Omental fat pad (tissue), 3 donors: ENCODE measurements at regions not wholly inside any gene's neighbourhood (a gene's known extent, or its start where the extent isn't known, plus 50 kb on each side); places are given as distances from the start of the nearest gene placed in this dataset.
"Not testable (repeated sequence)": the region's sequence is repeated elsewhere in the genome, so short reads cannot be mapped to it uniquely, and the experiment has no call there.

Experiments
- ATAC-seq: fragments of 150-250 bp; one replicate; pipeline ENCODE4 v1.9.1; 2016; ENCODE audit warnings: mild to moderate bottlenecking, moderate library complexity; ENCODE audit not compliant: low FRiP score
- DNase-seq: peaks from one replicate; pipeline ENCODE4 v3.0.0-alpha.2; 2019; ENCODE audit warnings: low spot score
- TF ChIP-seq, protein P1 (sequence below), 3 donors: fragments of 450-650 bp; IDR thresholded peaks; one replicate each; pipeline ENCODE4 v1.5.1; 2016 to 2017; ENCODE audit warnings: antibody characterized with exemption in 3 of 3, mild to moderate bottlenecking in 3 of 3, moderate library complexity in 2 of 3

DNA sequence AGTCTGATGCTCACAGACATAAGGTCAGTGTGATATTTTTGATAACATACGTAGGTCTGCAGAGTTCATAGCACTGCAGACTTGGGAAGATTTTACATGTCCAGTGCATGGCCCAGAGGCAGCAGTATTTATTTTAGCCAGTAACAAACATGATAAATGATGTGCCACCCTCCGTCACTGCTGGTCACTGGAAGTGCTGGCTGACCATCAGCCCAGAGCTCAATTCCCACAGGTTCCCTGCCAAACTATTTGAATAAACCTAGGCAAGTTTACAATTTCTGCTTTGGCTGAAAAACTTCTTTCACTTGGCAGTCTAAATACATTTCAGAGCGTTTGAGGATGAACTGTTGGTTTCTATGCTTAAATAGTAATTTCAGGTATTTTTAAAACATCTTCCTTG, 135.5 kb upstream of the EDNRB start:
- DNase-seq (no peak), ATAC-seq (no peak)
- TF ChIP-seq, protein P1, sequence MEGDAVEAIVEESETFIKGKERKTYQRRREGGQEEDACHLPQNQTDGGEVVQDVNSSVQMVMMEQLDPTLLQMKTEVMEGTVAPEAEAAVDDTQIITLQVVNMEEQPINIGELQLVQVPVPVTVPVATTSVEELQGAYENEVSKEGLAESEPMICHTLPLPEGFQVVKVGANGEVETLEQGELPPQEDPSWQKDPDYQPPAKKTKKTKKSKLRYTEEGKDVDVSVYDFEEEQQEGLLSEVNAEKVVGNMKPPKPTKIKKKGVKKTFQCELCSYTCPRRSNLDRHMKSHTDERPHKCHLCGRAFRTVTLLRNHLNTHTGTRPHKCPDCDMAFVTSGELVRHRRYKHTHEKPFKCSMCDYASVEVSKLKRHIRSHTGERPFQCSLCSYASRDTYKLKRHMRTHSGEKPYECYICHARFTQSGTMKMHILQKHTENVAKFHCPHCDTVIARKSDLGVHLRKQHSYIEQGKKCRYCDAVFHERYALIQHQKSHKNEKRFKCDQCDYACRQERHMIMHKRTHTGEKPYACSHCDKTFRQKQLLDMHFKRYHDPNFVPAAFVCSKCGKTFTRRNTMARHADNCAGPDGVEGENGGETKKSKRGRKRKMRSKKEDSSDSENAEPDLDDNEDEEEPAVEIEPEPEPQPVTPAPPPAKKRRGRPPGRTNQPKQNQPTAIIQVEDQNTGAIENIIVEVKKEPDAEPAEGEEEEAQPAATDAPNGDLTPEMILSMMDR (IDR thresholded peaks at IDR 0.05), result no peak

DNA sequence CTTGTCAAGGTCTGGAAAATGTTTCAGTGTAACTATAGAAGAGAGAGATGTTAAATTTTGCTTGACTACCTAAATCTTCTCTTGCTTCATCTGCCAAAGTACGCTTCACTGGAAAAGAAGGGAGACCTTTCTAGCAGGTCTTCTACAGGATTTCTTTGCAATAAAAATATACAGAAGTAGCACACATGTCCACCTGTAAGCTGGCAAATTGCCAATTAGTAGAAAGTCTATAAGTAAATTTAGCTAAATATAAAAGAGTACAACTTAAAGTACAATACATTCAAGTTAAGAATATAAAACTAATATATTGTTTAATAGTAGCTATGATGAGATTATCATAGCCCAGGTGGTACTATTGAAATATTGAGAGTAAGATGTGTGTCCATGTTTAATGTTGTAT, 128.5 kb upstream of the EDNRB start:
- no peak for ATAC-seq
- DNase-seq, result no peak
- TF ChIP-seq, protein P1 (IDR thresholded peaks at IDR 0.05), result no peak

DNA sequence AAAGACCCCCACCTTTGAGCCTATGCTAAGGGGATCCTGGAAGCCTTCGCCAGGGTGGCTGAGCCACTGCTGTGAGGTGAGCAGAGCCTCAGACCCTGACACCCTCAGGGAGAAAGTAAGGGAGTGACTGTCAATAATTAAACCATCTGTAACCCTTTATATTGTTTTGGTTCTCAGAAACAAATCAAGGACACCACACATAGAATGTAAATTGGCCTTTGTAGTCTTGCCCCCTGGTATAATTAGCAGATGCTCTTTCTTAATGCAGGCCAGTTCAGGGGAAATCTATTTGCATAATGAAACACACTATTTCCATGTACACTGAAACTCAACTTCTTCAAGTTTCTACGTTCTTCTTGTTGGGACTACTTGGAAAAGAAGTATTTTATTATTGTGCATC, 127.7 kb upstream of the EDNRB start:
- DNase-seq (no peak), ATAC-seq (no peak)
- TF ChIP-seq, protein P1 (IDR thresholded peaks at IDR 0.05), result no peak

DNA sequence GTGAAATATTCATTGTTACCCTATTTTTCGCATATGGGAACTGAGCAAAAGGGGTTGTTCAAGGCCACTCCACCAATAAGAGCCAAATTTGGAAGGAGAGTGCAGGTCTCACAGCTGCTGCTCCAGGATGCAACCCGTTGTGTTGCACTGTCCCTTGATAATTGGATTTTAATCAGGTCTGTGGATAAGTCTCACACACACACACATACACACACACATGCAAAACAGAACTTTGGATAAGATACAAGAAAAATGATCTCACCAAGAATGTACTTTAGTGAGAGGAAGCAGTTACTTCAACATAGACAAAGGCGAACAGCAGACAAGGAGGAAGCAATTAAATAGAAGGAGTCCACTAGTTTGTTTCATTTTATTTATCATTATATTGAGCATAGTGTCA, 127.3 kb upstream of the EDNRB start:
- ATAC-seq (no peak), DNase-seq (no peak)
- TF ChIP-seq, protein P1 (IDR thresholded peaks at IDR 0.05), result no peak

DNA sequence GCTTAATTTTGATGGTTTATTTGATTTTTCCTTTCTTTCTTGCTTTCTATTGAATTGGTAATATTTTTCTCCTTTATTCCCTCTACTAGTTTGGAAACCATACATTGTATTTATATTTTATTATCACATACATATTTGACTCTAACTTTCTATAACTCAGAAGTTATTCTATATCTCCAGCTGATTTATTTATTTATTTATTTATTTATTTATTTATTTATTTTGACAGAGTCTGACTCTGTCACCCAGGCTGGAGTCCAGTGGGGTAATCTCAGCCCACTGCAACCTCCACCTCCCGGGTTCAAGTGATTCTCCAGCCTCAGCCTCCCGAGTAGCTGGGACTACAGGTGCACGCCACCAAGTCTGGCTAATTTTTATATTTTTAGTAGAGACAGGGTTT, 122.7 kb upstream of the EDNRB start:
- not testable (repeated sequence) for ATAC-seq, DNase-seq

DNA sequence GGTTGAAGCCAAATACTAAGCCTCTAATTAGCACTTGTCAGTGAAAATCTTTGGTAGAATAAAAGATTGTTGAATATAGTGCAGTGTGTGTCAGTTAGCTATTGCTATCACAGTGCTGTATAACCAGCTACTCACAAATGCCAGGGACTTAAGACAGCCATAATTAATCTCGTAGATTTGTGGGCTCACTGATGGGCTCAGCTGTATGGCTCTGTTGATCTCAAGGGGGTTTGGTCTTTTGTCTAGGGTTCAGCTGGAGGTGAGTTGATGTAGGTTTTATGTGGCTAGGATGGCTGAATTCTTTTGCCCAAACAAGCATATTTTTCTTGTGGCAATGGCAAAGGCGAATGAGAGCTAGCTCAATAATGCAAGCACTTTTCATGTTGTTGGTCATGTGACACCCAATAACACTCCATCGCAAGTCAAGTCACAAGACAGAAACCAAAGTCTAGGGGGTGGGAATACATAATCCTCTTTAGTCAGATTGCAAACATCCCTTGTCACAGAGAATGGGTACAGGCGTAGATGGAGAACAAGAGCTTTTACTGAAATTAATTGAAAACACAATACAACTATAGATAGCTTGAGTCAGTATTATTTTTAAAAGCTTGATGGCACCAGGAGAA, 121.7 kb upstream of the EDNRB start:
- DNase-seq, result no peak
- ATAC-seq, result no peak
- TF ChIP-seq, protein P1 (IDR thresholded peaks at IDR 0.05), result no peak

DNA sequence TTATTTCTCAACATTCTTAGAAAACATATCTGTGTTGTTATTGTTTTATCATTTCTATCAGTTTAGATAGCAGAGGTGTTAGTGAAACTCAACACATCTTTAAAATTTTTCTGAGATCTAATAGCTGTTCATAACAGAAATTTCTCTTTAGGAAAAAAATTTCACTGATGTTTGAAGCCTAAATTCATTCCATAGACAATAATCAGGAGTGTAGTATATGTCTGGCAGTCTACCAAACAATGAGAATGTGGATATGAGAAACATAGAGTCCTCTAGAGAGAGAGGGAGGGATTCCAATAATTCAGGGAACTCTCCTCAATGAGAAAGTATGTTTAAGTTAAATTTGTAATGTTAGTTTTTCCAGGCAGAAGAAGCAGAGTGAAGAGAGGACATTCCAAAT, 118.2 kb upstream of the EDNRB start:
- ATAC-seq, result no peak
- TF ChIP-seq, protein P1 (IDR thresholded peaks at IDR 0.05), result no peak

DNA sequence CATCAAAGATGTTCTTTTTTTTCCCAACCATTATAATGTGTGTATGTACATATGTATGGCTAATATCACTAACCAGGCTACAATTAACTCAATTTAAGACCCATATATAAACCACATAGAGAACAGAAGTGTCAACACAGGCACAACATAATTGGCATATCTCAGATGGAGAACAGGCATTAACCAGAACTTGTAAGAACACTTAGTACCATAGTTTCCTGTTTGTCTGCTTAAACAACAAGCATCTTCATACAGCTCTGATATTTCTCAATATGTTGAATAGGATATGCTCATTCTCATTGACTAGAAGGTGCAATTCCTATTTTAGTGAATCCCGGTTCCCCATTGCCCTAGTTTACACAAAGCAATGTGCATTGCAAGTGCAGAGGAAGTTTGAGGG, 116.9 kb upstream of the EDNRB start:
- DNase-seq (no peak), ATAC-seq (no peak)
- TF ChIP-seq, protein P1 (IDR thresholded peaks at IDR 0.05), result no peak

More for the DNA sequence above, 118.2 kb upstream of the EDNRB start:
- DNase-seq, result no peak
